ENCODE measurements at regions not wholly inside any gene's neighbourhood (a gene's known extent, or its start where the extent isn't known, plus 50 kb on each side); places are given as distances from the start of the nearest gene placed in this dataset. TPM values are rescaled to one million over a fixed set of nuclear protein-coding genes. Genes with fewer than 3 reads are reported as not detected.
"Not testable (repeated sequence)": the region's sequence is repeated elsewhere in the genome, so short reads cannot be mapped to it uniquely, and the experiment has no call there.

GRCh38 chr11:3434976-3435375, 56.0 kb upstream of the ZNF195 start:
- H3K79me2 ChIP-seq (ENCODE audit: low read depth) = no peaks in the 10 kb centered on the region
- no peak overlapping the region for H2AFZ ChIP-seq (replicated peaks)
- H4K20me1 ChIP-seq (ENCODE audit: low read depth) = no peaks in the 10 kb centered on the region
- Mint-ChIP-seq H3K27me3 (ENCODE audit: insufficient read depth, low read depth) (peaks cover under 1% of the 10 kb centered on the region), H3K4me3 (no peak overlapping the region), H3K36me3 (no peaks in the 10 kb centered on the region), H3K27ac (no peak overlapping the region), H3K4me1 (peaks cover 2% of the 10 kb centered on the region), H3K9me3 (no peaks in the 10 kb centered on the region)
- H3K4me1 ChIP-seq = no peaks in the 10 kb centered on the region
- H3K4me2 ChIP-seq = no peak overlapping the region
- H3K27me3 ChIP-seq = no peaks in the 10 kb centered on the region
- H3K9me3 ChIP-seq (ENCODE audit: low read depth) = no peaks in the 10 kb centered on the region
- H3K4me3 ChIP-seq = no peak overlapping the region
- H3K27ac ChIP-seq = no peak overlapping the region
- TF ChIP-seq CTCF (IDR thresholded peaks at IDR 0.05) = no peak
- no peak for TF ChIP-seq EZH2phosphoT487 (IDR thresholded peaks at IDR 0.05)
- no peak for TF ChIP-seq EZH2 (IDR thresholded peaks at IDR 0.05)
- H3K9ac ChIP-seq = no peak overlapping the region
- no peak for DNase-seq (ENCODE audit: low spot score)
- H3K36me3 ChIP-seq = no peaks in the 10 kb centered on the region
- no peaks in the 10 kb centered on the region for H3F3A ChIP-seq (ENCODE audit: low read depth)

- peak overlapping the region; percentile 76 for H2AFZ ChIP-seq (replicated peaks)
- H4K20me1 ChIP-seq (ENCODE audit: low read depth); H3K79me2 ChIP-seq (ENCODE audit: low read depth); H3K36me3 ChIP-seq; H3K4me1 ChIP-seq; H3K36me3 Mint-ChIP-seq; H3K9me3 ChIP-seq (ENCODE audit: low read depth); H3K27ac ChIP-seq; DNase-seq (ENCODE audit: low spot score); H3K4me3 ChIP-seq; H3K27me3 ChIP-seq; H3K27me3 Mint-ChIP-seq (ENCODE audit: insufficient read depth, low read depth); H3K27ac Mint-ChIP-seq; H3K9me3 Mint-ChIP-seq; H3F3A ChIP-seq (ENCODE audit: low read depth); H3K9ac ChIP-seq: not testable (repeated sequence)
- H3K4me1 Mint-ChIP-seq = peaks cover 26% of the 10 kb centered on the region
- H3K4me3 Mint-ChIP-seq = peak overlapping the region; percentile 34
- H3K4me2 ChIP-seq = peak overlapping the region; percentile 27
Measured at GRCh38 chr11:3429191-3429590, 50.2 kb upstream of the ZNF195 start.

Small RNA genes lying in the stretch of these regions (small RNA-seq; reads per million reads assigned to genes)
- gene SNRPCP5 = not detected
